Muscle of leg (tissue), 3 donors: ENCODE measurements at regions not wholly inside any gene's neighbourhood (a gene's known extent, or its start where the extent isn't known, plus 50 kb on each side); places are given as distances from the start of the nearest gene placed in this dataset.
"Not testable (repeated sequence)": the region's sequence is repeated elsewhere in the genome, so short reads cannot be mapped to it uniquely, and the experiment has no call there.

Experiments
- DNase-seq: peaks from one replicate; pipeline ENCODE4 v3.0.0; 2013
- H3K27ac ChIP-seq: one replicate; pipeline ENCODE4 v1.5.1; 2013; ENCODE audit warnings: mild to moderate bottlenecking, low read length, control low read depth
- H3K27me3 ChIP-seq: one replicate; pipeline ENCODE4 v1.6.1; 2013; ENCODE audit warnings: low read length; ENCODE audit not compliant: control insufficient read depth, insufficient read depth
- H3K36me3 ChIP-seq: one replicate; pipeline ENCODE4 v1.6.1; 2013; ENCODE audit warnings: low read length; ENCODE audit not compliant: control insufficient read depth, insufficient read depth
- H3K4me1 ChIP-seq: one replicate; pipeline ENCODE4 v1.6.1; 2013; ENCODE audit warnings: low read length; ENCODE audit not compliant: control insufficient read depth, insufficient read depth
- H3K4me3 ChIP-seq: one replicate; pipeline ENCODE4 v1.5.1; 2013; ENCODE audit warnings: low read length, control low read depth
- H3K9me3 ChIP-seq: replicated peaks from 2 replicates; pipeline ENCODE4 v1.6.1; 2013; ENCODE audit warnings: low read depth, low read length; ENCODE audit not compliant: control insufficient read depth
- WGBS: methylation state at CpG from one replicate; pipeline ENCODE4 v1.1.5; 2013; ENCODE audit warnings: missing lambda C conversion rate; ENCODE audit not compliant: insufficient coverage; 5-methylcytosine and 5-hydroxymethylcytosine counted together

- Histone ChIP-seq H3K4me1 (no peaks in the 10 kb centered on the region), H3K36me3 (no peaks in the 10 kb centered on the region), H3K27me3 (peaks cover 18% of the 10 kb centered on the region), H3K9me3 (peaks cover 2% of the 10 kb centered on the region), H3K4me3 (no peak overlapping the region), H3K27ac (no peak overlapping the region)
- WGBS = 77% methylated on average over 8 of the region's 8 CpGs
- DNase-seq = no peak
These were observed 57.5 kb upstream of the PAX7 start for GRCh38 chr1:18573170-18573569.

GRCh38 chr1:18574754-18575153, 55.9 kb upstream of the PAX7 start:
- WGBS = 89% methylated on average over 3 of the region's 5 CpGs

DNA sequence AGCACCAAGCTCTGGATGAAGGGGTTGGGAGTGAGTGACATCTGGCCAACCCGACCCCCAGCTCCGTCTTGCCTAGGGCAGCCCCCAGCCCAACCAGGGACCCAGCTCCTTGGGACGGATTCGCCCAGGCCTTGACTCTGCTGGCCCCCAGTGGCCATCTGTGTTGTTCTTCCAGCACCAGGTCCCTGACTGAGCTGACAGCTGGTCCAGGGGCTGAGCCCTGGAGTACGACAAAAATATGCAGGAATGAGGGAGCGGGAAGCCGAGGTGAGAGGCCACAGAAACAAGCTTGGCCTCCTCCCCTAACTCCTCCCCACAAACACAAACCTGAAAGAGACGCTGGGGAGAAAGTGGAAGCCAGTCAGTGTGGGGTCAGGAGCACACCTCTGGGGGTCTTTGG, 55.0 kb upstream of the PAX7 start:
- Histone ChIP-seq H3K4me1 (no peaks in the 10 kb centered on the region), H3K27ac (no peak overlapping the region), H3K4me3 (no peak overlapping the region), H3K27me3 (peaks cover 21% of the 10 kb centered on the region), H3K36me3 (no peaks in the 10 kb centered on the region), H3K9me3 (no peaks in the 10 kb centered on the region)
- 3% methylated on average over 4 of the region's 8 CpGs for WGBS
- DNase-seq = peak; percentile 71

More at GRCh38 chr1:18574754-18575153, 55.9 kb upstream of the PAX7 start:
- no peak overlapping the region for H3K27ac ChIP-seq
- no peaks in the 10 kb centered on the region for H3K4me1 ChIP-seq
- DNase-seq = no peak
- H3K4me3 ChIP-seq = no peak overlapping the region
- peaks cover 18% of the 10 kb centered on the region for H3K27me3 ChIP-seq
- no peaks in the 10 kb centered on the region for H3K36me3 ChIP-seq
- no peaks in the 10 kb centered on the region for H3K9me3 ChIP-seq

- DNase-seq = no peak
- peaks cover 12% of the 10 kb centered on the region for H3K27me3 ChIP-seq
- H3K4me1 ChIP-seq = peaks cover 2% of the 10 kb centered on the region
- H3K4me3 ChIP-seq = no peak overlapping the region
- H3K9me3 ChIP-seq = no peaks in the 10 kb centered on the region
- 50% methylated on average over 4 of the region's 6 CpGs for WGBS
- no peak overlapping the region for H3K27ac ChIP-seq
- H3K36me3 ChIP-seq = no peaks in the 10 kb centered on the region
These were observed 52.4 kb upstream of the PAX7 start for GRCh38 chr1:18578271-18578670.

GRCh38 chr1:18579267-18579666, 51.4 kb upstream of the PAX7 start:
- H3K9me3 ChIP-seq, DNase-seq, H3K27ac ChIP-seq, H3K36me3 ChIP-seq, H3K4me3 ChIP-seq, H3K27me3 ChIP-seq: not testable (repeated sequence)
- no CpG with 5 or more reads among the region's 7 CpGs for WGBS
- H3K4me1 ChIP-seq = peaks cover 11% of the 10 kb centered on the region

- 52% methylated on average over 5 of the region's 7 CpGs for WGBS
- no peaks in the 10 kb centered on the region for H3K36me3 ChIP-seq
- H3K27me3 ChIP-seq = peaks cover 5% of the 10 kb centered on the region
These were observed 50.6 kb upstream of the PAX7 start for GRCh38 chr1:18580047-18580446.

DNA sequence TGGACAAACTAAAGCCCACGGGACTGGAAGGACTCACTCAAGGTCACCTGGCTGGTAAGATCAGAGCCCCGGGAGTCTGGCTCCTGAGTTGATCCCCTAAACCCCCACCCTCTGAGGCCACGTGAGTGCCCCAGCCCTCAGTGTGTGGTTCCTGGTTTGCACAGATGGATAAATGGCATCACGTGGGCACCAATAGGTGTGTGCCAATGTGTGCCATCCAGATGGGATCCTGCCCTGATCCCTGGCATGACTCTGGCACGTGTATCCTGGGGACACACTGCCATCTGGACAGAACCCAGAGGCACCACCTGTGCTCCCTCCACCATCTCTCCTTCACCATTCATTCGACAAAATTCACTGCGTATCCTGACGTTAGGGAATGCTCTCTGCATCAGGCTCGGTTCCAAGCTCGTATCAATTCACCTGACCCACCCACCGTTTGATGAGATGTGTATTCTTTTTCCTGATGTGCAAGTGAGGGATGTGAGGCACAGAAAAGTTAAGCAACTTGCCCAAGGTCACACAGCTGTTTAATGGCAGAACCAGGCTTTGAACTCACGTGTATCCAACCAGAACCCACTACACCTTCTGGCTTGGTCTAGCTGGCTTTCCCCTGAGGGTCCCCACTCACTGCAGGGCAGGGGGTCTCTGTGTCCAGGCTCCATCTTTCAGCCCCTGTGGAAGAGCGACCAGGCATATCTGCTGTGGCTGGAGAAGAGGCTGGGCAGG, 49.8 kb upstream of the PAX7 start:
- H3K4me3 ChIP-seq = no peak overlapping the region
- peaks cover 3% of the 10 kb centered on the region for H3K27me3 ChIP-seq
- H3K4me1 ChIP-seq = peaks cover 18% of the 10 kb centered on the region
- DNase-seq = no peak
- no peaks in the 10 kb centered on the region for H3K36me3 ChIP-seq
- no peak overlapping the region for H3K27ac ChIP-seq
- WGBS = 69% methylated on average over 5 of the region's 13 CpGs
- peaks cover 2% of the 10 kb centered on the region for H3K9me3 ChIP-seq

More at GRCh38 chr1:18580047-18580446, 50.6 kb upstream of the PAX7 start:
- Histone ChIP-seq H3K4me3 (no peak overlapping the region), H3K4me1 (peaks cover 18% of the 10 kb centered on the region), H3K9me3 (no peaks in the 10 kb centered on the region), H3K27ac (no peak overlapping the region)
- DNase-seq = no peak
